ENCODE measurements at regions not wholly inside any gene's neighbourhood (a gene's known extent, or its start where the extent isn't known, plus 50 kb on each side); places are given as distances from the start of the nearest gene placed in this dataset.

GRCh38 chr11:70669281-70669680 is 271.0 kb downstream of the CTTN start:
- DNase-seq (ENCODE audit: extremely low read depth in 1 of 2, low read depth in 1 of 2), result no peak

GRCh38 chr11:70669871-70670675 is 271.7 kb downstream of the CTTN start:
- DNase-seq (ENCODE audit: extremely low read depth in 1 of 2, low read depth in 1 of 2), result no peak

GRCh38 chr11:70670676-70671034 is 272.3 kb downstream of the CTTN start:
- no peak for DNase-seq (ENCODE audit: extremely low read depth in 1 of 2, low read depth in 1 of 2)

- DNase-seq (ENCODE audit: extremely low read depth in 1 of 2, low read depth in 1 of 2), result no peak
These were observed 272.8 kb downstream of the CTTN start for GRCh38 chr11:70671083-70671482.

GRCh38 chr11:70671611-70672010 is 273.3 kb downstream of the CTTN start:
- DNase-seq (ENCODE audit: extremely low read depth in 1 of 2, low read depth in 1 of 2), result no peak

- DNase-seq (ENCODE audit: extremely low read depth in 1 of 2, low read depth in 1 of 2), result no peak
These were observed 274.8 kb downstream of the CTTN start for GRCh38 chr11:70672991-70673653.

- no peak for DNase-seq (ENCODE audit: extremely low read depth in 1 of 2, low read depth in 1 of 2)
These were observed 276.3 kb downstream of the CTTN start for GRCh38 chr11:70674605-70675004.

GRCh38 chr11:70675697-70676374 is 277.5 kb downstream of the CTTN start:
- DNase-seq (ENCODE audit: extremely low read depth in 1 of 2, low read depth in 1 of 2), result no peak

- DNase-seq (ENCODE audit: extremely low read depth in 1 of 2, low read depth in 1 of 2), result no peak
These were observed 279.0 kb downstream of the CTTN start for GRCh38 chr11:70677232-70677916.

- no peak for DNase-seq (ENCODE audit: extremely low read depth in 1 of 2, low read depth in 1 of 2)
These were observed 280.9 kb downstream of the CTTN start for GRCh38 chr11:70678931-70679900.

- no peak for DNase-seq (ENCODE audit: extremely low read depth in 1 of 2, low read depth in 1 of 2)
These were observed 282.5 kb downstream of the CTTN start for GRCh38 chr11:70680781-70681281.

- DNase-seq (ENCODE audit: extremely low read depth in 1 of 2, low read depth in 1 of 2), result no peak
These were observed 283.7 kb downstream of the CTTN start for GRCh38 chr11:70682056-70682455.

GRCh38 chr11:70682760-70683159 is 284.4 kb downstream of the CTTN start:
- no peak for DNase-seq (ENCODE audit: extremely low read depth in 1 of 2, low read depth in 1 of 2)

GRCh38 chr11:70687716-70688115 is 289.4 kb downstream of the CTTN start:
- DNase-seq (ENCODE audit: extremely low read depth in 1 of 2, low read depth in 1 of 2), result no peak

- no peak for DNase-seq (ENCODE audit: extremely low read depth in 1 of 2, low read depth in 1 of 2)
These were observed 289.8 kb downstream of the CTTN start for GRCh38 chr11:70688142-70688541.

- DNase-seq (ENCODE audit: extremely low read depth in 1 of 2, low read depth in 1 of 2), result no peak
These were observed 291.4 kb downstream of the CTTN start for GRCh38 chr11:70689764-70690163.

- DNase-seq (ENCODE audit: extremely low read depth in 1 of 2, low read depth in 1 of 2), result no peak
These were observed 293.8 kb downstream of the CTTN start for GRCh38 chr11:70692131-70692530.

GRCh38 chr11:70694371-70694770 is 296.0 kb downstream of the CTTN start:
- no peak for DNase-seq (ENCODE audit: extremely low read depth in 1 of 2, low read depth in 1 of 2)

- no peak for DNase-seq (ENCODE audit: extremely low read depth in 1 of 2, low read depth in 1 of 2)
These were observed 297.0 kb downstream of the CTTN start for GRCh38 chr11:70695086-70695960.
